ENCODE measurements at regions not wholly inside any gene's neighbourhood (a gene's known extent, or its start where the extent isn't known, plus 50 kb on each side); places are given as distances from the start of the nearest gene placed in this dataset.

DNA sequence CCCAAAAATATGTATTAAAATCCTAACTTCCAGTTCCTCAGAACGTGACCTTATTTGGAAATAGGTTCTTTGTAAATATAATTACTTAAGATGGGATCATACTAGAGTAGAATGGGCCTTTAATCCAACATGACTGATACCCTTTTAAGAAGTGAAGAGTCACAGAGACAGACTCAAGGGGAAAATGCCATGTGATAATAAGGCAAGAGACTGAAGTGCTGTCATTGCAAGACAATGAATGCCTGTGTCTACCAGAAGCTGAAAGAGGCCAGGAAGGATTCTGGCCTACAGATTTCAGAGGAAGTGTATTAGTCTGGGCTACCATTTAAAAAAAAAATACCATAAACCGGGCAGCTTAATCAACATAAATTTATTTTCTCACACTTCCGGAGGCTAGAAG lies 85.9 kb upstream of the LRRC55 start:
- ChIA-PET CTCF (interaction anchor here (0.6 kb wide), 1 partner anchor 303 kb away, joined by 3 read pairs; no protein-coding TSS in a partner anchor), POLR2A (ENCODE audit: low non-redundant PET) (no interaction called here)
- no peak for DNase-seq (ENCODE audit: low spot score)

DNA sequence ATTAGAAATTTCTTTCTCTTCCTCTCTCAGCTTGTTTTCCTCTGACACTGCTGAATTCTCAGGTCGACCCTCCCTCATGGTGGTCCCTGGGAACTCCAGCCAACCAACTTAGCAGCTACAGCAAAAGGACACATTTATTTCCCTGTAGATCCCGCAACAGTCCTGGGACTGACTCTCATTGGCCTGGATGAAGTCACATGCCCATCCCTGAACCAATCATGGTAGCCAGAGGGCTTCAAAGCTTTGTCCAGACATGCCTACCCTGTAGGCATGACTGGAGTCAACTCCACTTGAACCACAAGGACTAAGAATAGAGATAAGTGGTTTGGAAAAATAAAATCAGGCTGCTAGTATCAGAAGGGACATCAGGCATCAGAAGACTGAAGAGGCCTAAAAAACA lies 84.6 kb upstream of the LRRC55 start:
- ChIA-PET POLR2A (ENCODE audit: low non-redundant PET) (no interaction called here), CTCF (no interaction called here)
- TF ChIP-seq, protein P1, sequence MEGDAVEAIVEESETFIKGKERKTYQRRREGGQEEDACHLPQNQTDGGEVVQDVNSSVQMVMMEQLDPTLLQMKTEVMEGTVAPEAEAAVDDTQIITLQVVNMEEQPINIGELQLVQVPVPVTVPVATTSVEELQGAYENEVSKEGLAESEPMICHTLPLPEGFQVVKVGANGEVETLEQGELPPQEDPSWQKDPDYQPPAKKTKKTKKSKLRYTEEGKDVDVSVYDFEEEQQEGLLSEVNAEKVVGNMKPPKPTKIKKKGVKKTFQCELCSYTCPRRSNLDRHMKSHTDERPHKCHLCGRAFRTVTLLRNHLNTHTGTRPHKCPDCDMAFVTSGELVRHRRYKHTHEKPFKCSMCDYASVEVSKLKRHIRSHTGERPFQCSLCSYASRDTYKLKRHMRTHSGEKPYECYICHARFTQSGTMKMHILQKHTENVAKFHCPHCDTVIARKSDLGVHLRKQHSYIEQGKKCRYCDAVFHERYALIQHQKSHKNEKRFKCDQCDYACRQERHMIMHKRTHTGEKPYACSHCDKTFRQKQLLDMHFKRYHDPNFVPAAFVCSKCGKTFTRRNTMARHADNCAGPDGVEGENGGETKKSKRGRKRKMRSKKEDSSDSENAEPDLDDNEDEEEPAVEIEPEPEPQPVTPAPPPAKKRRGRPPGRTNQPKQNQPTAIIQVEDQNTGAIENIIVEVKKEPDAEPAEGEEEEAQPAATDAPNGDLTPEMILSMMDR (conservative IDR thresholded peaks at IDR 0.05; ENCODE audit: low read depth), result no peak
- no peak overlapping the region for H3K27ac ChIP-seq
- no peak for DNase-seq (ENCODE audit: low spot score)

More for the DNA sequence above, 85.9 kb upstream of the LRRC55 start:
- H3K27ac ChIP-seq, result no peak overlapping the region
- TF ChIP-seq, protein P1 (conservative IDR thresholded peaks at IDR 0.05; ENCODE audit: low read depth), result no peak

DNA sequence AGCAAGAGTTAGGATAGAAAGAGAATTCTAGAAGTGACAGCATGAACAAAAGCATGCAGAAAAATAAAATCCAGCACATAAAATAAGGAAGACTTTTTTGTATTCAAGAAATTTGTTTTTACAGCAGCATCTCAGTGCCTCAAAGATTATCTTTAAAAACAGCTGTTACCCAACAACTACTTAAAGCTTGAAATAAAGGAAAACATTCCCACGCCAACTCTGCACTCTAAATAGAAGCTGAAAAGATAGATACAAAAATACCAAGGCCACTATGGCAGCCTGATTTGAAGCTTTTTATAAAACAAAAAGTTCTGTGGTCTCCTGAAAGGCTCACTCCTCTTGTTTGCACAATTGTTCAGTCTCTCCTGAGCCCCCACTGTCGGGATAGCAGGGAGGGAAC lies 83.6 kb upstream of the LRRC55 start:
- POLR2A ChIA-PET (ENCODE audit: low non-redundant PET), result no interaction called here
- TF ChIP-seq, protein P1 (conservative IDR thresholded peaks at IDR 0.05; ENCODE audit: low read depth), result no peak
- DNase-seq (ENCODE audit: low spot score), result no peak
- CTCF ChIA-PET, result no interaction called here
- no peak overlapping the region for H3K27ac ChIP-seq

DNA sequence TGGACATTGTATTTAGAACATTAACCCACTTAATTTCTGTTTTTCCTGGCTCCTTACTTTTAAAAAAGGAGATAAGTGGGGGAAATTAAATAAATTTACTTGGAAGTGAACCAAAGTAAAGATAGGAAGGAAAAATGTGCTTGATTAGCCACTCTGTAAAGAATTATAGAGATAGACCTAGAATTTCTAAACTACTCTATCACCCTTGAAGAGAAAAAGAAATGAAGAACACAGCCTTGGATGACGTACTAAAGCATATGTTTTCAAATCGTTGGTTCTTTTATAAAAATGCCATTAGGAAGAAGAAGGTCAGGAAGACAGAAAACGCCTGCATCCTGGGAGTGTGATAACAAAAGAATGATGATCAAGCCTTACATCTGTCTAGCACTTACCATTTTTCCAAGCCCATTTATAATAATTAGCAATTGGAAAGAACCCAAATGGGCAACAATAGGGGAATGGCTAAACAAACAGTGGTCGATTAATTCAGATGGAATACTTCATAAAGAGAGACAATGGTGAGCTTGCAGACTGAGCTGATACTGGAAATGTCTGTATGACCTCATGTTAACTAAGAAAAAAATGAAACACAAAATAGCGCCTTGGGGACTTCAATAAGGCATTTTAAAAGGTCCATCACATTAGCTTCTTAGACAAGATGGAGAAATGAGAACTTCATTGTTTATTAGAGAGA lies 81.0 kb upstream of the LRRC55 start:
- CTCF ChIA-PET, result no interaction called here
- no peak for DNase-seq (ENCODE audit: low spot score)
- no peak overlapping the region for H3K27ac ChIP-seq
- TF ChIP-seq, protein P1 (conservative IDR thresholded peaks at IDR 0.05; ENCODE audit: low read depth), result no peak
- POLR2A ChIA-PET (ENCODE audit: low non-redundant PET), result no interaction called here

DNA sequence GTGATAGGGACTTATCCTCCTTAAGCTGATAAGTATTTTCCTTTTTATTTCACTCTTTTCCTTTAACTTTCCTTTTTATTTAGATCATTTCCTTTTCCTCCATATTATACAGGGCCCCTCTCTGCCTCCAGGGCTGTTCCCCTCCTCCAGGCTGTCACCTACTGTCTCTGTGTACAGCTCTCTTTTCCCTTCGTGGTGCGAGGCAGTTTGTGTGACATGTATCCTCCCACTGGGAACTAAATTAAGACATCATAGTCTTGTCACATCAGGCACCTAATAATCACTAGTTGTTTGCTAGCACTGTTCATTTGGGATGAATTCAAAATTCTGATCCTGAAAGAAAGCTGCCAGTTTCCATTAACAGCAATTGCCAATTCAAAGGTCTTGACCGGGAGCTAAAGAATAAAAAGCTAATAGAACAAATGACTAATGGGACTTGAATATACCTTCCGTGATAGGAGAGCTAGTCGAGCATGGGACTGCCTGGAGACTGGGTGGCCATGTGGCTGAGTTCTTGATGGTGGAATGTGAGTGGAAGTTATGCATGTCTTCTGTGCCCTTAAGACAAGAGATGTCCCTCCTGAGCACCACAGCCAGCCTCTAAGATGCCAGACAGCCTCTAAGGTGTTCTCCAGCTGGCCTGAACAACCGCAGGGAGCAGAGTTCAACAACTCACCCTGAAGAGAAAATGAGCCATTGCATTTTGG lies 77.7 kb upstream of the LRRC55 start:
- TF ChIP-seq, protein P1 (conservative IDR thresholded peaks at IDR 0.05; ENCODE audit: low read depth), result no peak
- no peak for DNase-seq (ENCODE audit: low spot score)
- no peak overlapping the region for H3K27ac ChIP-seq
- ChIA-PET POLR2A (ENCODE audit: low non-redundant PET) (no interaction called here), CTCF (interaction anchor here (0.7 kb wide), 1 partner anchor 26 kb away, joined by 4 read pairs; no protein-coding TSS in a partner anchor)

DNA sequence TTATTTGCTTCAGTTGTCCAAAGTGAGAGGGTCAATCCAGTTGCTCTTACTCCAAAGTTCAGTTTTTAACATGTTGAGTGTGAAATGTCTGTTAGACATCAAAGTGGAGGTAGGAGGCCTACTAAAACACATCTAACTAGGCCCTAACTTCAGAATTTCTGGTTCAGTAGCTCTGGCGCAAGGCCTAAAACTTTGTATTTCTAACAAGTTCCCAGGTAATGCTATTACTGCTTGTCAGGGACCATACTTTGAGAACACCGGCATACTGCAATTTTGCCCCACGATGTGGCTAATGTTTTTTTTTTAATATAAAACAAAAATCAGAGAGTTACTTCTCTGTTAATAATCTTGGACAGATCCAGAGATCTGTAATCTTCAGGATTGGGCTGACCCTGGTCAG lies 72.4 kb upstream of the LRRC55 start:
- TF ChIP-seq, protein P1 (conservative IDR thresholded peaks at IDR 0.05; ENCODE audit: low read depth), result no peak
- no peak overlapping the region for H3K27ac ChIP-seq
- CTCF ChIA-PET, result no interaction called here
- POLR2A ChIA-PET (ENCODE audit: low non-redundant PET), result no interaction called here
- no peak for DNase-seq (ENCODE audit: low spot score)
